Stimulated activated CD4-positive, alpha-beta T cell treated with anti-CD3 and anti-CD28 coated beads, TNF-alpha, amount 100 ng/mL, for 48 hours (primary cell): ENCODE measurements at regions not wholly inside any gene's neighbourhood (a gene's known extent, or its start where the extent isn't known, plus 50 kb on each side); places are given as distances from the start of the nearest gene placed in this dataset.

Experiments
- DNase-seq, 3 donors: peaks; one replicate each; pipeline ENCODE4 v3.0.0-alpha.2; 2020; ENCODE audit warnings: low read depth in 3 of 3

DNA sequence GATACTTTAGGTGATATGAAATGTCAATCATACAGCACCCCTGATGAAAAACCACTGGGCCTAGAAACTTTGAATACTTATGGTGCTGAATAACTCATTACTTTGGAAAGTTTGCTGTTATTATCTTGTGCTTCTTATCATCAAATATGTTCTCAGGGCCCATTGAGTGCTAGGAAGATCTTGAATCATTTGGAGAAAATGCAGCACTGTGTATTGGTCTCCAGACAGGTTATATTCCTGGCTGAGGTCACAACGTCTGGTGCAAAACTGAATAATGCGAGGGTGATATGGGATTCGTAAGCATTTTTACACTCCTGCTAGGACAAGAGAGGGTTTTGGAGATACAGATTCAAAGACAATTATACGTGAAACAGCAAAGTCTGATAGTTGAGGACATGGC, 249.4 kb upstream of the TNC start:
- DNase-seq: no peak

DNA sequence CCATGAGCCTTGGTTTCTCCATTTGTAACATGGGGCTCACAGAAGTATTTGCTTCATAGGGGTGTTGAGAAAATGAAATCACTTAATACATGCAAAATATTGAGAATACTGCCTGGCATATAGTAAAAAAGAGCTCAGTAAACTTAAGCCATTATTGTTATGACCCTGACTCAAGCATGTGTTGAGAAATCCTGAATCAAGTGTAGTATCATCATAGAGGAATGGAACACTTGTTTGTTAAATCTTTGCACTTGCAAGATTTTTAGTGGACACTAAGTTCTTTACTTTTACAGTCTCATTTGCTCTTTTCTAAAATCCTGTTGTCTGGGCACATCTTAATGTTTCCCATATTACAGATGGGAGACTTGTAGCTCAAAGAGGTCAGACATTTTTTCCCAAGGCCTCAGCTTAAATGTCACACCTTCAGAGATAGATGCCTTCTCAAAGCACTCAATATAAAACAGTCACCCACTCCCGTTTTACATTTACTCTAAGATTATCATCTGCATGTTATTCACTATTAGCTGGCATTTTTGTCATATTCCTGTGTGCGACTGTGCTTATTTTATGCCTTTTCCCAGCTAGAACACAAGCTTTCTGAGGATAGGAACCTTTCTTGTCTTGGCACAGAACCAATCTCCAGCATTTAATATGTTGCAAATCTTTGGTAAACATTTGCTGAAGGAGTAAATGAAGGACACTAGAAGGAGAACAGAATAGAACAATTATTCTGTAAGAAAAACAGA, 250.0 kb upstream of the TNC start:
- no peak for DNase-seq

GRCh38 chr9:115369322-115369957, 251.5 kb upstream of the TNC start:
- no peak for DNase-seq

DNA sequence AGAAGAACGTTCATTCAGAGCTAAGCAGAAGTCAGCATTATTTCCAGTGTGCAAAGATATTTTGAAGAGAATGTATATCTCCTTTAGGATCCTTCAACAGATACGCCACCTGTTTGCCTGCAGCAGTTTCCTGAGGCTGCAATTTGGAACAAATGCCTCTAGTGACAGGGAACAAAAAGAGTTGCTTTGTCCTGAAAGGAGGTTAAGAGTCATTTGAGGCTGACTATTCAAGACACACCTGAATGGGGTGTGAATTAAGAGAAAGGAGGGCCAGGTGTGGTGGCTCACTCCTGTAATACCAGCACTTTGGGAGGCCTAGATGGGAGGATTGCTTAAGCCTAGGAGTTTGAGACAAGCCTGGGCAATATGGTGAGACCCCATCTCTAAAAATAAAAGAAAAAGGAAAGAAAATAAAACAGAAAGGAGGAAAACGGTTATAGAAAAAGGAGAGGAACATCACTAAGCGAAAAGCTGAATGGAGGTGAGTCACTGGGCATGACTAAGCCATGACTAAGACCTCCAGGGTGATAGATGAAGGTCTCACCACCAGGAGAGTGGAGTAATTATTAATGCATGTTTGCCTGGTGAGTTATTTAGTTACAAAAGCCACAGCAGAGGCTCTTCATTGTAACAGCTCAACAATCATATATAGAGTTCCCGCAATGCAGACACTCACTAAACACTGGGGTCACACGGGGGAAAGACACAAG, 255.2 kb upstream of the TNC start:
- DNase-seq: peak; percentile 7 to 18 (median 11)

DNA sequence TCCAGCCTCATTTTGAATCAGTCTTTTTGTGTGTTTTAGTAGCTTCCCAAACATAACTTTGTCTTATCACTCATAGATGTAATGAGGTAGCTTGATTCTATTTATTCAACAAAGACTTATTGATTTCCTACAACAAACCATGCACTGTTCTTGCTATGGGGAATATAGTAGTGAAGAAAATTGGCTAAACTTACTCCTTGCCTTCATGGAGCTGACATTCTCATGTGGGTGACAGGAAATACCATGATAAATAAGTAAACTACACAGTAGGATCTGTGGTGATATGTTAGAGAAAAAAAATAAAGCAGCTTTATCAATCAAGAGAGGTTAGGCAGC, 255.7 kb upstream of the TNC start:
- no peak for DNase-seq

DNA sequence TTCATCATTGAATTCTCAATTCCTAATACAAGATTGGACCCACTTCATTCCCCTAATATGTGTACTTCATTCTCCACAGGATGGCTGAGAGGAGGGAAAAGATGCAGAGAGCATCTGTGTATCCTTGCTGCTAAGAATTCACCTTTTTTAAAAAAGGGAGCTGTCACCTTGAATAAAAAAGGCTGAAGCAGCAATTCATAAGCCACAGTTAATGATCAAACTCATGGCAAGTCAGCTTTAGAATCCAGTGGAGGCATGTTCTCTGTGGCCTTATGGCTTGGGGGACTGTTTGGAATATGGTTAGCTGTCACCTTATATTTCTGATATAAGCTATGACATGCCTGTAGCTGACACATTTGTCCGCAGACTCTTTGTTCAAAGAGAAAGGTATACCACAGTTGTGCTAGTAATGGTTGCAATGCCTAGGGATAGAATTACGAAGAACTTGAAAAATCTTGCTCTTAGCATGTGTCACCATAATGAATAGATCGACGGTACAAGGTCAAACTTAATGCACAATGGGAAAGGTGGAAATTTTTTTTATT, 256.8 kb upstream of the TNC start:
- DNase-seq: no peak

GRCh38 chr9:115378241-115378640, 260.3 kb upstream of the TNC start:
- no peak for DNase-seq

- no peak for DNase-seq
Measured at GRCh38 chr9:115378758-115379157, 260.8 kb upstream of the TNC start.

DNA sequence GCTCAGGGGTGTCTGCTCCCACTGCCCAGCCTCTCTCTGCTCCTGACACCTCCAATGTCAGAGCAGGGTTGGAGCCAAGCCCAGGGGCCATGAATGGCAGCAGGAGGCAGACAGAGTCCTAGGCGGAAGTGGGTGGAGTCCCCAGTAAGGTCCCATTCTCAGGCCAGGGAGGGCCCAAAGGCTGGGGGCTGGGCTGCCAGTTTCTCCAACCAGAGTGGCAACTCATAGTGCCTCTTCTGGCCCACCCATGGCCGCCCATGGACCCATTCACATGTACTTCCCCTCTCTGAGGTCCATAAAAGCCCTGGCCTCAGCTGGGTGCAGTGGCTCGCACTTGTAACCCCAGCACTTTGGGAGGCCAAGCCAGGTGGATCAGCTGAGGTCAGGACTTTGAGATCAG, 261.8 kb upstream of the TNC start:
- DNase-seq: no peak

- DNase-seq: no peak
Measured at GRCh38 chr9:115382865-115383264, 264.9 kb upstream of the TNC start.

- DNase-seq: no peak
Measured at GRCh38 chr9:115385383-115386122, 267.6 kb upstream of the TNC start.

GRCh38 chr9:115386963-115387770, 269.2 kb upstream of the TNC start:
- no peak for DNase-seq

- no peak for DNase-seq
Measured at GRCh38 chr9:115391168-115391825, 273.3 kb upstream of the TNC start.

GRCh38 chr9:115393976-115394775, 276.2 kb upstream of the TNC start:
- DNase-seq: no peak

- no peak for DNase-seq
Measured at GRCh38 chr9:115395511-115396021, 277.6 kb upstream of the TNC start.

GRCh38 chr9:115396071-115396529, 278.1 kb upstream of the TNC start:
- DNase-seq: no peak

GRCh38 chr9:115397591-115398312, 279.8 kb upstream of the TNC start:
- DNase-seq: no peak

GRCh38 chr9:115398313-115398650, 280.3 kb upstream of the TNC start:
- no peak for DNase-seq

- no peak for DNase-seq
Measured at GRCh38 chr9:115398996-115399395, 281.0 kb upstream of the TNC start.
